ENCODE measurements at regions not wholly inside any gene's neighbourhood (a gene's known extent, or its start where the extent isn't known, plus 50 kb on each side); places are given as distances from the start of the nearest gene placed in this dataset.

DNA sequence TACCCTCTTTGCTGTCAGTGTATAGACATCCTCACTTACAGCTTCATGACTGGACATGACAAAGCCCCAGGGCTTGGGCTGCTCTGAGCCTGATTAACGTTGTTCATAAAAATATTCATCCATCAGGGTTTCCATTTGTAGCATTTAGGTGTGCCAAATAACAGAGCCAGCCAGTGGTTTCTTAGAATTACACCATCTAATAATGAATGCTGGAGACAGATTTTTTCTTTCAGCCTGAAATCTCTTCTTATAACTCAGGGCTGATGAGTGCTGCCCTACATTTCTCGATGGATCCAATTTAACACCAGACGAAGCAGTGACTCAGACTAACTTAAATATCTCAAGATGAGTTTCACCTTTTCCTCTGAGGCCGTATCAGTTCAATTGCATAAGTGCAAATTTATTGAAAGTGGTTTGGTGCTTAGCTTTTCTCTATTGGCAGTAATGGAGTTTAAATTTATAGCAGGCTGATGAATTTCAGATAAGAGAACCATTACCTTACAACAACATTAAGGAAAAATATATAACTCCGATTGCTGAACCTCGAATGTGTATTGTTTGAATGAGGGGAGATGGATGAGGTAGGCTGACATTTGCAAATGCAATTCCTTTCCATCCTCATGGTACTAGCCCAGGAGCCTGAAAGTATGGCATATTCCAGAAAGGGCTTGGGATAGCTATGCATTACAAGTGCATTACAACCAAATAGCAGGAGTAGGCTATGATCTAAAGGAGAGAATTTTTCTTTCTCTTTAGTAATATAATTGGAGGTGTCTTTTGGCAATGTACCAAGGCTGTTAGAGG is 900.6 kb downstream of the KCNMA1 start:
- no peak for TF ChIP-seq CTCF (IDR thresholded peaks at IDR 0.05)
- no peak for TF ChIP-seq POLR2A (IDR thresholded peaks at IDR 0.05; ENCODE audit: low read depth)
- TF ChIP-seq POLR2AphosphoS5 (IDR thresholded peaks at IDR 0.05) = no peak
- no peak for TF ChIP-seq EP300 (IDR thresholded peaks at IDR 0.05)

All from esophagus muscularis mucosa (tissue), 4 donors.